ENCODE measurements at regions not wholly inside any gene's neighbourhood (a gene's known extent, or its start where the extent isn't known, plus 50 kb on each side); places are given as distances from the start of the nearest gene placed in this dataset.

DNA sequence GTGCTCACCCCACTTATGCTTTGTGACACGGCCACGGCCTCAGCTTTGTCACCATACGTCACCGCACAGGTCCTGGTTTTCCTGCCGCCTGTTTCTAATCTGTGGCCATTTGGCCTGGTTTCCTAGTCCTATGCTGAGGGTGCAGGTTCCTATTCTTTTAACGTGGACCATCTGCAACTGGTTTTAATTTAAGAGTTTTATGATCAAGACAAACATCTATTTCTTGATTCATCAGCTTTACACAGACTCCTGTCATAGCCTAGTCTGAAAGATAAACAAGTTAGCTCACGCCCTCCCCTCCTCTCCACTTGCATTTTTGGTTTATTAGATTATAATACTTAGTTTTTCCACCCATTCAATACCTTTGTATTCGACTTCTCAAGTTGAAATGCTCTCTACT is 97.5 kb upstream of the RPS6KA2 start:
- DNase-seq (ENCODE audit: low read depth in 1 of 2, low spot score in 1 of 2) (no peak), FAIRE-seq (no peak), ATAC-seq (no peak)
- 59% methylated on average over 8 of the region's 8 CpGs for WGBS (ENCODE audit: missing lambda C conversion rate)
- TF ChIP-seq KDM5A (IDR thresholded peaks at IDR 0.05) = no peak
- TF ChIP-seq KDM1A (IDR thresholded peaks at IDR 0.05; ENCODE audit: low read depth) = no peak
- Histone ChIP-seq H3K4me1 (no peaks in the 10 kb centered on the region), H3K4me3 (no peak overlapping the region), H3K4me2 (no peak overlapping the region), H3K9me3 (no peaks in the 10 kb centered on the region), H3K27ac (no peak overlapping the region)
- ChIA-PET CTCF (no interaction called here), POLR2A (no interaction called here)

GRCh38 chr6:166722785-166723184 is 95.7 kb upstream of the RPS6KA2 start:
- 77% methylated on average over 11 of the region's 11 CpGs for WGBS (ENCODE audit: missing lambda C conversion rate)
- FAIRE-seq (no peak), ATAC-seq (no peak), DNase-seq (ENCODE audit: low read depth in 1 of 2, low spot score in 1 of 2) (no peak)
- Histone ChIP-seq H3K9me3 (no peaks in the 10 kb centered on the region), H3K4me3 (no peak overlapping the region), H3K27ac (no peak overlapping the region), H3K4me2 (no peak overlapping the region), H3K4me1 (no peaks in the 10 kb centered on the region)
- TF ChIP-seq CHD4 (IDR thresholded peaks at IDR 0.05; ENCODE audit: borderline replicate concordance) (no peak), RNF2 (IDR thresholded peaks at IDR 0.05; ENCODE audit: borderline replicate concordance, low read depth) (no peak), ESRRA (IDR thresholded peaks at IDR 0.05; ENCODE audit: borderline replicate concordance, low read length) (no peak), JUNB (IDR thresholded peaks at IDR 0.05) (no peak), GATA3 (IDR thresholded peaks at IDR 0.05; ENCODE audit: borderline replicate concordance) (no peak), HOXB13 (CRISPR knock-in tag; IDR thresholded peaks at IDR 0.05; ENCODE audit: low read depth) (no peak)
- POLR2A ChIA-PET = no interaction called here
- CTCF ChIA-PET = no interaction called here

DNA sequence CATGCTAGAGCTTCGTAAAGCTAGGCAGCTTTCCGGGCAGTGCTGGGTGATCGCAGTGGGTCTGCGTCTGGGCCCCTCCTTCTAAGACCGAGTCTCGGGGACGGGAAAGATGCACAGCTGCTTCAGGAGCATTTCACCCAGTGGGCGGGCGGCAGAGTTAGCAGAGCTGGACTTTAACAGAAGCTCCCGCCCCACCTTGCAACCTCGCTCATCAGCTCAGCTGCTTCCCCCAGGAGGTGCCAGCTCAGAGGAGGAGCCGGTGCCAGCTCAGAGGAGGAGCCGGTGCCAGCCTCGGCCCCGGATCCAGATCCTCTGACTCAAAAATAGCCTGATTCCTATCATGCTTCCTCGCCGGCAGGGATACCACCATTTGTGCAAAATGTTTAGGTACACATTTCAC is 94.5 kb upstream of the RPS6KA2 start:
- Histone ChIP-seq H3K4me3 (no peak overlapping the region), H3K4me2 (no peak overlapping the region), H3K27ac (no peak overlapping the region), H3K4me1 (no peaks in the 10 kb centered on the region), H3K9me3 (no peaks in the 10 kb centered on the region)
- TF ChIP-seq PBX3 (IDR thresholded peaks at IDR 0.05) (no peak), ATOH8 (CRISPR knock-in tag; IDR thresholded peaks at IDR 0.05; ENCODE audit: low read depth) (no peak), CEBPB (IDR thresholded peaks at IDR 0.05) (no peak), USF2 (IDR thresholded peaks at IDR 0.05) (no peak)
- WGBS (ENCODE audit: missing lambda C conversion rate) = 59% methylated on average over 16 of the region's 17 CpGs
- ATAC-seq = no peak
- FAIRE-seq = no peak
- ChIA-PET POLR2A (no interaction called here), CTCF (no interaction called here)
- DNase-seq (ENCODE audit: low read depth in 1 of 2, low spot score in 1 of 2) = no peak

- FAIRE-seq (no peak), ATAC-seq (no peak), DNase-seq (ENCODE audit: low read depth in 1 of 2, low spot score in 1 of 2) (no peak)
- ChIA-PET POLR2A (no interaction called here), CTCF (no interaction called here)
- Histone ChIP-seq H3K9me3 (no peaks in the 10 kb centered on the region), H3K4me3 (no peak overlapping the region), H3K4me1 (no peaks in the 10 kb centered on the region), H3K27ac (no peak overlapping the region), H3K4me2 (no peak overlapping the region)
- no peak for TF ChIP-seq CHD2 (IDR thresholded peaks at IDR 0.05; ENCODE audit: low read length, partially characterized antibody)
- TF ChIP-seq NR3C1 (IDR thresholded peaks at IDR 0.05) = no peak
- TF ChIP-seq, protein P1, sequence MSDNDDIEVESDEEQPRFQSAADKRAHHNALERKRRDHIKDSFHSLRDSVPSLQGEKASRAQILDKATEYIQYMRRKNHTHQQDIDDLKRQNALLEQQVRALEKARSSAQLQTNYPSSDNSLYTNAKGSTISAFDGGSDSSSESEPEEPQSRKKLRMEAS (IDR thresholded peaks at IDR 0.05) = no peak
- 46% methylated on average over 7 of the region's 7 CpGs for WGBS (ENCODE audit: missing lambda C conversion rate)
Observed at GRCh38 chr6:166720856-166721255, 93.8 kb upstream of the RPS6KA2 start.

DNA sequence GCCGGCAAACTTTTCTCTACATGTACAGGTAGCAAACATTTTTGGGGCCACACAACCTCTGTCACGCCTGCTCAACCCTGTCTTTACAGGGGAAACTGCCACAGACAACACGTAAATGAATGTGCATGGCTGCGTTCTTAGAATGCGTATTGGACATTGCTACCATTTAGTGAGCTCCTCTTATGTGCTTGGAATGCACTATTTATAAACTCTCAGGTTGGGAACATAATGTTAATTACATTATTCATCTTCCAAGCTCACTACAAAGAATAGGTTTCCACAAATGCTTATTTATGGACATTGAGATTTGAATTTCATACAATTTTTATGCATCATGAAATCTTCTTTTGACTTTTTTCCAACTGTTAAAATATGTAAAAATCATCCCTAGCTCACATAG is 92.0 kb upstream of the RPS6KA2 start:
- POLR2A ChIA-PET = no interaction called here
- FAIRE-seq = no peak
- ATAC-seq = no peak
- no peak overlapping the region for H3K4me2 ChIP-seq
- H3K4me3 ChIP-seq = no peak overlapping the region
- CTCF ChIA-PET = interaction anchor here (1.3 kb wide), 1 partner anchor 55 kb away, joined by 3 read pairs; no protein-coding TSS in a partner anchor
- no peak overlapping the region for H3K27ac ChIP-seq
- no peaks in the 10 kb centered on the region for H3K4me1 ChIP-seq
- no peaks in the 10 kb centered on the region for H3K9me3 ChIP-seq
- 65% methylated on average over 5 of the region's 5 CpGs for WGBS (ENCODE audit: missing lambda C conversion rate)
- DNase-seq (ENCODE audit: low read depth in 1 of 2, low spot score in 1 of 2) = no peak
- TF ChIP-seq HDAC2 (IDR thresholded peaks at IDR 0.05) (no peak), GATA3 (IDR thresholded peaks at IDR 0.05; ENCODE audit: borderline replicate concordance) (no peak), USF2 (IDR thresholded peaks at IDR 0.05) (no peak), ATOH8 (CRISPR knock-in tag; IDR thresholded peaks at IDR 0.05; ENCODE audit: low read depth) (no peak), FOSB (CRISPR knock-in tag; IDR thresholded peaks at IDR 0.05) (no peak), FOXS1 (CRISPR knock-in tag; IDR thresholded peaks at IDR 0.05) (no peak), CHD2 (IDR thresholded peaks at IDR 0.05; ENCODE audit: low read length, partially characterized antibody) (no peak), SMC3 (IDR thresholded peaks at IDR 0.05) (no peak), KDM1A (IDR thresholded peaks at IDR 0.05; ENCODE audit: low read depth) (no peak), HES2 (IDR thresholded peaks at IDR 0.05) (no peak), ESRRA (IDR thresholded peaks at IDR 0.05; ENCODE audit: borderline replicate concordance, low read length) (no peak), KDM5A (IDR thresholded peaks at IDR 0.05) (no peak), RNF2 (IDR thresholded peaks at IDR 0.05; ENCODE audit: borderline replicate concordance, low read depth) (no peak), TFCP2L1 (CRISPR knock-in tag; IDR thresholded peaks at IDR 0.05) (no peak), ZC3H11A (IDR thresholded peaks at IDR 0.05) (no peak)

Data from A549 (cell line).